Skeletal muscle cell (primary cell): ENCODE measurements at regions not wholly inside any gene's neighbourhood (a gene's known extent, or its start where the extent isn't known, plus 50 kb on each side); places are given as distances from the start of the nearest gene placed in this dataset.
A peak's percentile ranks its signal among the peaks of the same experiment; 100 is the strongest.
"Not testable (repeated sequence)": the region's sequence is repeated elsewhere in the genome, so short reads cannot be mapped to it uniquely, and the experiment has no call there.

Source experiments
- DNase-seq: peaks from one replicate; pipeline ENCODE4 v3.0.0-alpha.2; 2010; ENCODE audit warnings: low read depth
- H3K4me3 ChIP-seq: 2 replicates; pipeline ENCODE4 v1.5.1; 2011; ENCODE audit warnings: low read depth, mild to moderate bottlenecking, control low read depth, low read length, moderate library complexity

DNA sequence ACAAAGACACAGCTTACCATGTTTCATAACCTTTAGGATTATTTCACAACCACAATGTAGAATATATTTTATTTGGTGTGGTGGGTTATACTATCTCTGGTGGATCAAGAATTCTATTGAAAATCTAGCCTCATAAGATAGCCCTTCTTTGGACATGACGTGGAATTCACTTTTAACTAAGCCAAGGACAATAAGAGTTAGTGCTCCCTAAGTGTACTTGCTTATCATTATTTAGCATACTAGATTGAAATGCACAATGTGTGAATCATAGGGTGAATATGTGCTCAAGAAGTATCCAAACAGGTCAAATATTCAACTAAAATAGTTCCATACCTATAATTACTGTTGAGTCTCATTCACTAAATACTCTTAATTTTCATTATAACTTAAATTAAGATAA, 1179.5 kb upstream of the GOT2 start:
- no peak for DNase-seq
- H3K4me3 ChIP-seq: no peak overlapping the region

- no peak for DNase-seq
- no peak overlapping the region for H3K4me3 ChIP-seq
Measured at GRCh38 chr16:59909262-59909661, 1175.1 kb upstream of the GOT2 start.

DNA sequence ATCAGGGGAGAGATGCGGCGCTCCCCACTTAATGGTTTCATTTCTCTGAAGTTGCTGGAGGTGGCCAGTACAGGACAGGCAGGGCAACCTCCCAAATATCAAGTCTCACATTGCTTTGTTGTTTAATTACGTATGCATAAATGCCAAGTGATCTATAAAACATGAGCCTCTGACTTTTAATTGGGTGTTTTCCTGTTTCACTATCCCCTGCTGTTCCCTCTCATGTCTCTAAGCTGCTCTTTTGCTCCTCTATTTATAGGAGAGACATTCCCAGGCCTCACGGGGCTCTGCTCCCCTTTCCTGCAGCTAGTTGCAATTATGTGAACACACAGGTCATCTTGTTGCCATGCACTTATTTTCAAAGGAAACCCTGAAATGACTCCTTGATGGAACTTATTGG, 1173.5 kb upstream of the GOT2 start:
- no peak for DNase-seq

GRCh38 chr16:59905606-59906005, 1171.5 kb upstream of the GOT2 start:
- no peak overlapping the region for H3K4me3 ChIP-seq
- peak; percentile 69 for DNase-seq

More for the DNA sequence above, 1173.5 kb upstream of the GOT2 start:
- H3K4me3 ChIP-seq: no peak overlapping the region

DNA sequence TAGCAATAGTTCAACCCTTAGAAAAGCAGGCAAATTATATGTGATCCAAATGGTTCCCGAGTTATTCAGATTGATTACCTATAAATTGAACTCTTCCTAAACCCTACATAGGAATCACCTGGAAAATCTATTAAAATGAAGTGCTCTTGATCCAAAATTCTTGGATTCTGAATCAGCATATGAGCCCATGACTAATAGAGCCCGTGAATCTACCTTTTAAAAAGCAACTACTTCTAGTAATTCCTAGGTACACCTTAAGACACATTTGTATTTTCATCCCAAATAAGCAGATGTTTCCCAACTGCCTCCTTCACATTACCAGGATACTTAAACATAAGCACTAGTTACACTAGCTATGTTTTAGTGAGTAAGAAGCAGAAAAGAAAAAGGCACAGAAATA, 1171.0 kb upstream of the GOT2 start:
- H3K4me3 ChIP-seq: no peak overlapping the region
- DNase-seq: no peak

DNA sequence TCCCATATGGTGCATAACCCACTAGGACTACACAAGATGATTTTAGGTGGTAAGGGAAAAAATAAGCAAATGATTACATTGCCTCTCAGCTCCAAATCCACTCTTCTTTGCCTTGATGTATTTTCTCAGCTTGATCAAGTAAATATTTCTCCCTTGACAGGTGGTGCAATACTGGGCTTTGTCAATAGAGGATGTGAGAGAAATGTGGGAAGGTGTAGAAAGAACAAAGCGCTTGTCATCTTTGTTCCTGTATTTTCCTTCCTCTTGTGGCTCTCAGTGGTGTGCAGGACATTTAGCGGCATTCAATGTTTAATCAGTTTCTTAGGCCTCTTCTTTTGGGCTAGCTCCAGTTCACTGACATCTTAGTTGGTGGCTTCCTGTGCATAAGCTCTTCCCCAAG, 1165.8 kb upstream of the GOT2 start:
- H3K4me3 ChIP-seq: no peak overlapping the region
- no peak for DNase-seq

DNA sequence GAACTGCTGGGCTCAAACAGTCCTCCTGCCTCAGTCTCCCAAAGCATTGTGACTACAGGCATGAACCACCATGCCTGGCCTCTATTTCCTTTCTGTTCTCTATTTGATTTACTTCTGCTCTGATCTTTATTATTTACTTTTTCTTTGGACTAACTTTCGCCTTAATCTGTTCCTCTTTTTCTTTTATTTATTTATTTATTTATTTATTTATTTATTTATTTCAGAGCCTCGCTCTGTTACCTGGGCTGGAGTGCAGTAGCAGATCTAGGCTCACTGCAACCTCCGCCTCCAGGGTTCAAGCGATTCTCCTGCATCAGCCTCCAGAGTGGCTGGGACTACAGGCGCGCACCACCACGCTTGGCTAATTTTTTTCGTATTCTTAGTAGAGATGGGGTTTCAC, 1158.3 kb upstream of the GOT2 start:
- DNase-seq: no peak
- H3K4me3 ChIP-seq: no peak overlapping the region

DNA sequence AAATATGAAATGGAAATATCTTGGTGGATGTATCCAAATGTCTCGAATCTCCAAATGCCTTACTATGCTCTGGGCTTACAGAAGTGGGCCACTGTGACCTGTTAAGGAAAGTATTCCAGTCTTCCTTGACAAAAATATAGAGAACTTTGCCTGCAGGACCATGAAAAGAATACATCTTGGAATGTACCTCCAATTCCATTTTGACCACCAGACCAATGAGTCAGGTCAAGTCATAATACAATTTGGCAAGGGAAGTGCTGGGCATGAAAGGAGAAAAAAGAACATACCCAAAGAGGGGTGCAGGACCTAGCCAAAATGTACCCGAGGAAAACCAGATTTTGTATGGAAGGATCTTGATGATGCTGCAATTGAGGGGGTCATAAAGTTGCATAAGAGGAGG, 1153.7 kb upstream of the GOT2 start:
- no peak for DNase-seq
- H3K4me3 ChIP-seq: no peak overlapping the region

GRCh38 chr16:59886021-59886420, 1151.9 kb upstream of the GOT2 start:
- H3K4me3 ChIP-seq: no peak overlapping the region
- DNase-seq: peak; percentile 80

- H3K4me3 ChIP-seq: no peak overlapping the region
- DNase-seq: no peak
Measured at GRCh38 chr16:59881376-59881775, 1147.3 kb upstream of the GOT2 start.

GRCh38 chr16:59880611-59881010, 1146.5 kb upstream of the GOT2 start:
- peak; percentile 18 for DNase-seq
- no peak overlapping the region for H3K4me3 ChIP-seq

- no peak overlapping the region for H3K4me3 ChIP-seq
- DNase-seq: no peak
Measured at GRCh38 chr16:59878999-59879398, 1144.9 kb upstream of the GOT2 start.

GRCh38 chr16:59878479-59878878, 1144.4 kb upstream of the GOT2 start:
- H3K4me3 ChIP-seq: no peak overlapping the region
- DNase-seq: peak; percentile 70

GRCh38 chr16:59864981-59865666, 1131.0 kb upstream of the GOT2 start:
- no peak overlapping the region for H3K4me3 ChIP-seq
- peak; percentile 16 for DNase-seq

DNA sequence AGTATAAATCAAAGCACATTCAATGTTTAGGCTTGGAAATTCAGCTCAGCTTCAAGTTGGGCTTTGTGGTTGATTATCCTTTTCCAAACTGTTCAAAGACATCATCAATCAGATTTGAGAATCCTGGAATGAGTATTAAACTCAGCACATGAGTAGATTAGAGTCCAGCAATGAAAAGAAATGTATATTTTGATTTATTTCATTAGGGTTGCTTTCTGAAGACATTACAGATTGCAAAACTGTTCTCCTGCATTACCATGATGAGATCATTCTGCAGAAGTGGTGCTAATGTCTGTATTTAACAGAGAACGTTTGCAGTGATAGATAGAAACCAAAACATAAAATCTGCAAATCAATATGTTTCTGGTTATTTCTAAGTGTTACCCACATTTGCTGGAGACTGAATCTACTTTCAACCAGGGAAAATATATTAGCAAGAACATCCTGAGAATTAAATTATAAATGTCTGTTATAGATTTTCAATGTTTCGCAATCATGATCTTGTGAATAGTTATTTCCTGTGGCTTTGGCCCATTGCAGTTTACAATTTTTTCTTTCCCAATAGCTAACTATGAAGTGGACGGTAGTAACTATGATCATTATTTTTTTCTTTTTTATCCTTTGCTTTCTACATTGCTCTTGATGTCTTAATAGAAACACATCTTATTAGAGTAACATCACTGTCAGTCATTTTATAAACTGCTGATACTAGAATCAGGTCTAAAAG, 1125.7 kb upstream of the GOT2 start:
- no peak overlapping the region for H3K4me3 ChIP-seq
- DNase-seq: peak; percentile 45

DNA sequence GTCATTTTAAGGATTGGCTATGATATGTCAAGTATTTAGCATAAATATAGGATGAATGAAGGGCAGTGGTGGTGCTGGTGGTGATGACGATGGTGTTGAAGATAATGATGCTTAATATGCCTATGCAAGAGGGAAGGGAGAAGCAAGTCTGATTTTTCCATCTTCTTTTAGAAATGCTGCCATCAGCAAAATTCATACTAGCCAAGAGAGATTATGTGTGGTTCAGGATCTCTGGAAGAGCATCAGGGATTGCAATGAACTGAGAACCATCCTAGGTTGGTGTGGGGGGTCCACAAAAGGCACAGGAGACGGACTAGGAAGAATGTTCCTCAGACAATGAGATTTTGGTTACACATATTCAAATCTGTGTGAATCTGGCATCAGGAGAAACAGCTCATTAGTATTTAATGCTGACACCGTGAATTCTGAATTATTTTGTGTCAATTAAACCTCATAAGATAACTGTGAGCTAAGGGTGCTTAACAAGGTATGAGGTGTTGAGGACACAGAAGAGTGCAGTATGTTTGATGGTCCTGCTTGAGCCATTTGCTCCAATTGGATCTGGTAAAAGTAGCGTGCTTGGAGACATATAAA, 1120.8 kb upstream of the GOT2 start:
- DNase-seq: no peak
- no peak overlapping the region for H3K4me3 ChIP-seq

DNA sequence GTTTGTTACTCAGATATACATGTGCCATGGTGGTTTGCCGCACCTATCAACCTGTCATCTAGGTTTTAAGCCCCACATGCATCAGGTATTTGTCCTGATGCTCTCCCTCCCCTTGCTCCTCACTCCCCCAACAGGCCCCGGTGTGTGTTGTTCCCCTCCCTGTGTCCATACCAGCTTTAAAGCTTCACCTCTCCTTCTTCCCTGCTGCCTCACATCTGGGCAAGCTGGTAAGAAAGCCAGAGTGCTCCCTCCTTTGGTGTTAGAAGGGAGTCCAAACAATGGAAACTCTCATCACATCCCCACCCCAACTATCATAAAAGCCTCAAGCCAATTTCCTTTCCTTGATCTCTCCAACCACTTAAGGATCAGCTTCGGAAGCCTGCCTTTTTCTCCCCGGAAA, 1115.6 kb upstream of the GOT2 start:
- no peak for DNase-seq
- no peak overlapping the region for H3K4me3 ChIP-seq

DNA sequence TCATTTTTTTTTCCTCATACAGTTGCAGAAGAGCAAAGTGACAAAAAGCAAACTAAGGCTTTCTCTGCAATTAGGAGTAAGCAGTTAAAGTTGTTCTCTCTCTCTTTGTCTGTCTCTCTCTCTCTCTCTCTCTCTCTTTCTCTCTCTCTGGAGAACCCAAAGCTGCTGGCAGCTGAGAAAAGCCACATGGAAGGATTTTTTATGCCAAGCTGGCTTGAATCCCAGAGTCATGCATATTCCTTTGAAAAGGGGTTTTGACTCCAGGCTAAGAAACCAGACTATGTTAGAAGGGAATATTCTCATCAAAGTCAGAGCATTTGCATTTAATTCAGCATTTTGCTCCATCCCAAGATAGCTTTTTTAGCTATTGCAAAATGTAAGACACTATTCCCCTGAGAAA, 1114.2 kb upstream of the GOT2 start:
- no peak for DNase-seq
- no peak overlapping the region for H3K4me3 ChIP-seq

- no peak for DNase-seq
- H3K4me3 ChIP-seq: no peak overlapping the region
Measured at GRCh38 chr16:59840169-59840568, 1106.1 kb upstream of the GOT2 start.

- no peak for DNase-seq
- H3K4me3 ChIP-seq: no peak overlapping the region
Measured at GRCh38 chr16:59826767-59827166, 1092.7 kb upstream of the GOT2 start.

GRCh38 chr16:59809488-59809887, 1075.4 kb upstream of the GOT2 start:
- not testable (repeated sequence) for H3K4me3 ChIP-seq, DNase-seq
